Activated CD4-positive, alpha-beta T cell treated with anti-CD3 and anti-CD28 coated beads for 48 hours (primary cell): ENCODE measurements at regions not wholly inside any gene's neighbourhood (a gene's known extent, or its start where the extent isn't known, plus 50 kb on each side); places are given as distances from the start of the nearest gene placed in this dataset.

ENCODE experiments used
- DNase-seq: peaks from one replicate; pipeline ENCODE4 v3.0.0-alpha.2; 2020

DNA sequence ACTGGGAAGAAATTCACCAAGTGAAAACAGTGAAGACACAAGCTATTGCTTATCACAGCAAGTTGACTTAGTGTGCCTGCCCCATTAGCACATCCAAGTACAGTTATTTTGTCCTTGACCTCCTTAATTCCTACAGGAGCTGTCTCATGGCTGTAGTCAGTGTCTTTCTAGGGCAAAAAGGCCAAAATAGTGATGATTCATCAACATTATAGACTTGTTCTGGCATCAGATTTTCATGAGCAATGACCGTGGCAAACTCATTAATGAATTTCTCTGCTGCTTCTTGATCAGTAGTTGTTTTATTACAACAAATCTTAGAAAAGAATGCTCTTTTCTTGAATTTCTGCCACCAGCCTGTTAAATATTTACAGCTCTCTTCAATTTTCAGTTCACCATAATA is 1169.3 kb upstream of the DDX18 start:
- DNase-seq = no peak

GRCh38 chr2:116668691-116669090 is 1145.8 kb upstream of the DDX18 start:
- DNase-seq = no peak

- no peak for DNase-seq
Measured at GRCh38 chr2:116669782-116670181, 1144.7 kb upstream of the DDX18 start.

DNA sequence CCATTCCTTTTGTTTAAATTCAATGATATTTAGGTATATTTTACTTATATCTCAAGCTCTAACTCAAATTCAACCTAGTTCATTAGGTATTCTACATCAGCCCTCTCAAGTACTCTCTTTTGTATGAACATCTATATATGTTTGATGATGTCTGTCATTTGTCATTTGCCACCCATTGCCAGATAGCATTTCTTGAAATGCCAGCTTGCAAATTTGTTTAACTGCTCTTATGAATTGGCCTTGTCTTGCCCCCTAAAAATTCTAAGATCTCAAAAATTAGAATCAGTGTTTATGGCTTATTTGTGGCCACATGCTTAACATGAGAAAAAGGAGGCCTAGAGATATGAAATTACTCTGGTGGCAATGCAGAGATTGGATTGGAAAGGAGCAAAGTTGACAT is 1140.3 kb upstream of the DDX18 start:
- DNase-seq = no peak

DNA sequence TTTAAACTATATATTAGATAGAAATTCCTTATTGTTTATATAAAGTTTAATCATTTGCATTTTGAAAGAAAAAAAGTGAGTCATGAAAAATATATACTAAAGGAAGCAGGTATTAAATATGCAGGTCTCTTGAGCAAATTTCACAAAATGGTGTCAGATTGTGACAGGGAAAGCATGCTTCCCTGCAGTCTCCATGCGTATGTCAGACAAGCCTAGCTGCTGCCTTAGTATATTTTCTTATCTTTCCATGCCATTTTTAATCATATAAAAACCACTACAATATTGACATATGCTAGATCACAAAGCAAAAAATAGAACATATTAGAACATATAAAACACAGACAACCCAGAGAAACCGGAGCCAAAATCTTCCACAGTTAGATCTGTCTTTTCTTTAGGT is 1137.7 kb upstream of the DDX18 start:
- no peak for DNase-seq

DNA sequence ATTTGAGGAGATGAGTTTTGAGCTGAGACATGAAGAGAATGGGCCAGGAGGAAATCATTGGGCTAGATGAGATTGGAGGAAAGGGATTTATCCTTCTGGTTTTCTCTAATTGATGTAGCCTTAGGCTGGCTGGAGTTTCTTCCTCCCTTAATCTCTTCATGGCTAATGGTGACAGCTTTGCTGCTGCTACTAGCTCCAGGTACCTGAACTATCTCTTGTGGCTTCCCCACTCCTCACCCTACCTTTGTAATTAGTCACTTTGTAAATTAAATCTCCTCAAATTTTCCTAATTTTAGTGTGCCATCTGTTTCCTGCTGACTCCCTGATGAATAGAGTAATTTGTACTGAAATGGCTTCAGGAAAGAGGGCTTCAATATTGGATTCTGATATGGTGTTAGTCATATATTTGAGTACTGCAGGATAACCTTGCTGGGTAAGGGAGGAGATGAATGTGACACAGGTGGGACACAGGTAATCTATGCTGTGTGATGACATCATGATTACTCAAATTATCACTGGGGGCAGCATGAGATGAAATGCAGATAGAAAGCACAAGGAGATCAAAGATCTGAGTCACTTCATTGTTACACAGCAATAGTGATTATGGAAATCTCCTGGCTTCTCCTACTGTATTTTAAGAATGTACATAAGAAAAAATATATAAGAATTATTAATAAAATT is 1134.1 kb upstream of the DDX18 start:
- no peak for DNase-seq

- no peak for DNase-seq
Measured at GRCh38 chr2:116687371-116687770, 1127.1 kb upstream of the DDX18 start.

- DNase-seq = no peak
Measured at GRCh38 chr2:116692988-116693387, 1121.5 kb upstream of the DDX18 start.

- DNase-seq = no peak
Measured at GRCh38 chr2:116696223-116696622, 1118.3 kb upstream of the DDX18 start.

DNA sequence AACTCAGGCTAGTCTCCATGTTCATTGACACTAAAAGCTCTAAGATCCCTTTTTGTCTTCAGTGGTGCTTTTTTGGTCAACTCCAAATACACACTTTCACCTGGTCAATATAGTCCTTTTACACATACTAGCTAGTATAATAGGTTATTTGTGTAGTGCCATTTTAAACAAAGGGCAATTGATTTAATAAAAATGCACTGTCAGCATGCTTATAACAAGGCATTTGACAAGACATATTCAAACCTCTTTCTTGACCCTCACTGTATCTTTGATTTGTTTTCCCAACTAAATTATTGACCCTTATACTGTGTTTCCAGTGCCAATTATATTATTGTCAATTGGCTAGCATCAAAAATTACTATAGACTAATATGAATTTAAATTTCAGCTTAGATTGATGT is 1117.6 kb upstream of the DDX18 start:
- no peak for DNase-seq

GRCh38 chr2:116706396-116706795 is 1108.1 kb upstream of the DDX18 start:
- no peak for DNase-seq

GRCh38 chr2:116716038-116716437 is 1098.5 kb upstream of the DDX18 start:
- no peak for DNase-seq

GRCh38 chr2:116716444-116716843 is 1098.0 kb upstream of the DDX18 start:
- DNase-seq = no peak

GRCh38 chr2:116717832-116718231 is 1096.7 kb upstream of the DDX18 start:
- no peak for DNase-seq

DNA sequence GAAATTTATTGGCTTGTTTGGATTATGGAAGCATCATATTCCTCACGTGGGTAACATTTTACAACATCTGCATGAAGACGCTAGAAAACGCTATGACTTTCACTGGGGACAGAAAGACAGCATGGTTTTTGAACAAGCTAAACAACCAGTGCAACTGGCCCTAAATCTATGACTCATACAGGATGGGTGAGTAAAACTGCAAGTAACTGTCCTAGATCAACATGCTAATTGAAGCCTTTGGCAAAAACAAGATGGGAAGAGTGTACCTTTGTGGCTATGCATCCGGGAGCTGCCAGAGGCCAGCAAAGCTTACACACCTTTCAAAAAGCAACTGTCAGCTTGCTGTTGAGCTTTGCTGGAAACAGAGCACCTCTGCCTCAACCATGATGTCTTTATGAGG is 1096.0 kb upstream of the DDX18 start:
- no peak for DNase-seq

DNA sequence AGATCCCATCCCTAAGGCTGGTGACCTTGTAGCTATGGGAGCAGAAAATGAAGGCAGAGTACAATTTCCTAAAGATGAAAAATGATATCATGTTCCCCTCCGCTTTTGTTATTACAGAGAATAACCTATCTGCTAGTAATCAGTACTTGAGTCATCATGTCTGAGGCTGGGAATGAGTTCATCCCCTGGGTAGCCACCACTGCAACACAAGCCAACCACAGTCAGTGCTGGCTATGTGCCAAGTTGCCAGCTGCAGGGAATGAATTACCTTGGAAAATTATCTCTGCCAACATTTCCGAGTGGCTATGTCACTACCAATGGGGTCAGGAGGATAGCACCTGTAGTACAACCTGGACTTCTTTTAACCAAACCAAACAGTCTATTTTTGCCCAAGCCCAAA is 1094.7 kb upstream of the DDX18 start:
- DNase-seq = no peak

DNA sequence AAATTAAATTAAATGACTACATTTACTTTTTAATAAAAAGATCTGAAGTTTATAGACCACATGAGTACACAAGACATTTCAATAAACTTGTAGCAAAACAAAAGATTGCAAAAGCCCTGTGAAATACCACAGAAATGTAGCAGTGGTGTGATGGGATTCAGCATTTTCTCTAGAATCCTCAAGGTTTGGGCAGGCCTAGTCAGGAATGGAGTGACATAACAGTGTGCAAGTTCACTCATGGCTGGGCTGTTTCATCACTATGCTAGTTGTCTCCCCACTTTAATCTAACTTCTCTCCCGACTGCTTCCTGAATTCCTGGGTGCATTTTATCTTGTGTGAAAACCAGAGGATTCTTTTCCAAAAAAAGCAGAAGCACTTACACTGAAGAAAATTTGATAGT is 1089.9 kb upstream of the DDX18 start:
- DNase-seq = no peak

DNA sequence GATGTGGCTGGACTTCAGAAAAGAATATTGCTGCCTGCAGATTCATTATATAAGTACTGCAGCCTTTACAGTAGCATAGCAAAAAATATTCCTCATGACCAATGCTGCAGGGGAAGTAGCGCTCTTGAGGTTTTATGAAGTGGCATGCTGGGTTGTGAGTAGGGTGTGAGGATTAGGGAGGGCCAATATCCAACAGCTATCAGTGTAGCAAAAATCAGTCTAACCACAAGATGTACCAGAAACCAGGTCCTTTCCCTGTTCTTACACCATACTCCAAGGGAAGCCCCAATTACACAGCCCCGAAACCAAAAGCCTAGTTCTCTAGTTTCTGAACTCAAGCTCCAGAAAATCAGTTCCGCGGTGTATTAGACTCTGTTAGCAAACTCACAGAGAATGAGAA is 1082.2 kb upstream of the DDX18 start:
- DNase-seq = no peak

GRCh38 chr2:116733699-116734098 is 1080.8 kb upstream of the DDX18 start:
- DNase-seq = no peak

DNA sequence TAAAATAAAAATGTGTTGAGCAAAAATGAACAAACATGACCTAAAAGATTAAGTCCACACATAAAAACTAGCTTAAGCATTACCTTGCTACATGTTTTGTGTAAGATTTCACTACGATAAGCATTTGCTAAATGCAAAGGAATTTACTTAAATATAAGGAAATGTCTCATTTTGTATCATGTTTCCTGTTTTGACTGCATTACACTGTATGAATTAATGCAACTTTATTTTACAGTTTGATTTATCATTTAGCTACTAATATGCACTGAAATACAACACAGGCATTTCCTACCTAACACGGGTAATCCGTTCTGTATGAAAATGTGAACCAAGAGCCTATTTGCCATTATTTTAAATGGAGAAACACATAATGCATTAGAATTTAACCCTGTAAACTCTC is 1076.5 kb upstream of the DDX18 start:
- no peak for DNase-seq

GRCh38 chr2:116747103-116747502 is 1067.4 kb upstream of the DDX18 start:
- DNase-seq = no peak

DNA sequence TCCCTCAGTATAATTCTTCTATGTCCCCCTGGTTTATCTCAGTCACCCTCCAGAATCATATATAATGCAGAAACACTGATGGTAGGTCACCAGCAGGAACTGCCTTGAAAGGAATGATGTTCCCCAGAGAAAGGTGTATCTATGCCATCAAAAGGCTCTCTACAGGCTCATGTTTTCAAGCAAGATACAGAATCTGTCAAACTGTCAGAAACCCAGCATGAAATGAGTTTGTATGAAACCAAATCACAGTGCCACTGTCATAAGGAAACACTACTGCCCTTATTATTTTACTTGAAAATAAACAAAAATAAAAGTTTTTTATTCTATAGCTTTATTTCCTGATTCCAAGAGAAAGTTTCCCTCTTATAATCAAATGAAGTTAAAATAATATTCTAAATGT is 1064.5 kb upstream of the DDX18 start:
- DNase-seq = no peak

GRCh38 chr2:116754381-116755101 is 1060.0 kb upstream of the DDX18 start:
- DNase-seq = no peak

- DNase-seq = no peak
Measured at GRCh38 chr2:116761864-116762263, 1052.6 kb upstream of the DDX18 start.

- no peak for DNase-seq
Measured at GRCh38 chr2:116769514-116769913, 1045.0 kb upstream of the DDX18 start.
